DLD1 (cell line): ENCODE measurements at regions not wholly inside any gene's neighbourhood (a gene's known extent, or its start where the extent isn't known, plus 50 kb on each side); places are given as distances from the start of the nearest gene placed in this dataset.

ENCODE experiments used
- in situ Hi-C: cut with HindIII; loops from 2 replicates; pipeline ENCODE4 v1.10.0; 2017; ENCODE audit warnings: low sequenced_read_pairs

DNA sequence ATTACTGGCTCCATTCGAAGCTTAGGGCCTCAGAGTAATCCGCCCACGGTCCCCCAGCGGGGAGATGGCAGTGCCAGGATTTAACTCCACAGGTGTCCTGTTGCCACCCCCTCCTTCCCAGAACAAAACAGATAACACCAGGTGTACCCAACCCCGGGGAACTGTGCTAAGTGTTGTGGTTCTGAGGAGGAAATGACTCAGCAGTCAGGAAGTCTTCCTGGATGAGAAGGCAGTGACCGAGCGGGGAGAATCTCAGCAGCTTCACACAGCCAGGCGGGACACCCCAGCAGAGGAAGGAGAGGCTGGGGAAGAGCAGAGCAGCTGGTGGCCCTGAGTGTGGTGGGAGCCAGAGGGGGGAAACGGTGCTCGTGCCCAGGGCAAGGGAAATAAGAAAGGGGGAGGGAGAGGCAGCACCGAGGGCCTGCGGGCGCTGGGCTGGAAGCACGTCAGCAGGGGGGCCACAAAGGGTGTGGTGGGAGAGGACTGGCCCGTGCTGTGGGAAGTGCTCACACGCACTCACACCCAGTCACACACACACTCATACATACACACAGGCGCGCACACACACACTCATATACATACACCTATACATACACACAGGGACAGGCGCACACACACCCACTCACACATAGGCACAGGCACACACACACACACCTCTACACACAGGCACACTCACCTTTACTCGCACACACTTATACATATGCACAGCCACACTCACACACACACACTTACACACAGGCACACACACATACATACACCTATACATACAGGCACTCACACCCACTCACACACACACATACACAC, 59.8 kb upstream of the CHST15 start:
- in situ Hi-C loops = no loop called here

- in situ Hi-C loops = no loop called here
These were observed 59.0 kb upstream of the CHST15 start for GRCh38 chr10:124152139-124153022.

DNA sequence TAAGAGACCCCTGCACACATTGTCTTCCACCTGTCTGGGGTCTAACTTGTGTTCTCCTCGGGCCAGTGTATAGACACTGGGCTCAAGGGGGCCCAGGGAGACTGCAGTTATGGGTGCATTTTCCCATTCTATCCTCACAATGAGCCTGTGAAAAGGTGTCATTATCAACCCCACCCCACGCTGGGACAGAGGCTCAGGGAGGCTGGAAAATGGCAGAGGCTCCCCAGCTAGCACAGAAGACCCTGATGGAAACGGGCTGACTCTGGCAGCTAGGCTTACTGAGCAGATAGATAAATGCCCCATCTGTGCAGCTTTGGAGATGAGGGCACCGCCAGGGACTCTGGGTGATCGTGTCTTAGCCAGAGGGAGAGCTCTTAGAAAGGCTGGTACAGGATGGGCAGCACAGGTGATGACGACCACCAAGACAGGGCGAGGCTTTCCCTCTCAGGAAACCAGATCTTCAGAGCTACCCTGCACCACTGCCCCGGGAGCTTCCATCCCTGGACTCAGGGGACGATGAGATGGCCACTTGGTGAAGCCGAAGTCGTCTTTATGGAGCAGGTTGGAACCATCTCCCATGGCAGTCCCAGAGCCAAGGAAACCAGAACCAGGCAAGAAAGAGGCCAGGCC, 58.2 kb upstream of the CHST15 start:
- in situ Hi-C loops = no loop called here

DNA sequence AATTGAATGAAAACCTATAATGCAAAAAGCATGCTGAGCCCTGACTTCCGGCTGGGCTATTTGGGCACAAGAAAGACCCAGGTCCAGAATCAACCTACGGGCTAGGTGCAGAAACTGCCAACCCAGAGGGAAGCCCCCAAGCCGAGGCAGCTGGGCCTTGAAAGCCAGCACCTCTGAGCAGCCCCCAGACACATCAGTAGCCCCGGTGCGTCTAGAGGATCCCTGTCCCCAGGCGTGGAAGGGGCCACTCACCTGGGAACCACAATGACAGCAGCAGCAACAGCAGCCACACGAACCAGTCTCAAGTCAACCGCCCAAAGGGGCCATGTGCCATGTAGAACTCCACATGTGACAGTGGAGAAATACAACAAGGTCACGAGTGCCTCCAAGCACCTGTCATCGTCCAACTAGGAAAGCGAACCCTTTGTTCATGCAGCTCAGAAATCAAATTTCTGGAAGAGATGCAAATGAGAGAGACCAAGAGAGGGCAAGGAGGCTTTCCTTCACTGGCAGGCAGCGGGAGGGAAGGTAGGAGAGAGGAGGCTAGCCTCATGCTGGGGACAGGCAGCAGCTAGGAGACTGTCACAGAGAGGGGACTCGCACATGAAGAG, 57.5 kb upstream of the CHST15 start:
- in situ Hi-C loops = no loop called here

GRCh38 chr10:124150189-124150806, 56.9 kb upstream of the CHST15 start:
- in situ Hi-C loops = no loop called here

DNA sequence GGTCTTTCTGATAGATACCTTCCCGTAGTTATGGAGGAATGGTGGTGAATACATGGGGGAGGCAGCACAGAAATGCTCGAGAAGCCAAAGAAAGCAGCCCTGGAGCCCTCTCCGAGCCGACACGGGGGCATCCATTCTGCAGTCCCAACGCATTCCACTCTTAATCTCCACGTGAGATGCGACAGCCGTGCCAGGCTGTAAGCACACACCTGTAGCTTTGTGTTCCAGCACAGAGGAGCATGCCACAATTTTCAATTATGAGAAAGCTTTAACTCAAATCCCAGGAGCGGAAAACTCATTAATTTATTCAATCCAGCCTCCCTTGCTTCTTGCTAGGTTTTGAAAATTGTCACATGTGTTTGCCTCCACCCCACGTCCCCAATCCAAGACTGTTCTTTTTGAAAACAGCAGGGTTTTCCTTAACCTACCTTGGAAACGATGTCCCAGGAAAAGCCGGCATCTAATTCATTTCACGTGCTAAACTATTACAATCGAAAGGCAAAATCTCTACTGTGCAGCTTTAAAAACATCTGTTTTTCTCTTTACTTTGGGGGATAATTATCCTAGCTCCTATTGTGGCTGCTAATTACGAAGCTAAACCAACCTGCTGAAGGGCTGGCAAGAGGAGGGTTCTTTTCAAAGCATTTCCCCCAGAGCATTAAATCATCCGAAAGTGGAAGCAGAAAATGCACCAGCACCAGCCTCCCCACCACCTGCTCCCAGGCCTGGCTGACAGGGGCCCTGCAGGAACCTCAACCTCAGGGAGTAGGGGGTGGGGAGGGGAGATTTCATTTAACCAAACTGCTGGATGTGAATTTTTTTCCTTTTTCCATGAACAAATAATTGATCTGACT, 56.0 kb upstream of the CHST15 start:
- in situ Hi-C loops = loop anchor here (25.0 kb wide), 1 partner anchor 112 kb away; no protein-coding TSS in a partner anchor

- in situ Hi-C loops = loop anchor here (25.0 kb wide), 1 partner anchor 111 kb away; no protein-coding TSS in a partner anchor
These were observed 55.3 kb upstream of the CHST15 start for GRCh38 chr10:124148509-124149188.

- in situ Hi-C loops = loop anchor here (25.0 kb wide), 1 partner anchor 109 kb away; no protein-coding TSS in a partner anchor
These were observed 53.1 kb upstream of the CHST15 start for GRCh38 chr10:124146483-124146882.

DNA sequence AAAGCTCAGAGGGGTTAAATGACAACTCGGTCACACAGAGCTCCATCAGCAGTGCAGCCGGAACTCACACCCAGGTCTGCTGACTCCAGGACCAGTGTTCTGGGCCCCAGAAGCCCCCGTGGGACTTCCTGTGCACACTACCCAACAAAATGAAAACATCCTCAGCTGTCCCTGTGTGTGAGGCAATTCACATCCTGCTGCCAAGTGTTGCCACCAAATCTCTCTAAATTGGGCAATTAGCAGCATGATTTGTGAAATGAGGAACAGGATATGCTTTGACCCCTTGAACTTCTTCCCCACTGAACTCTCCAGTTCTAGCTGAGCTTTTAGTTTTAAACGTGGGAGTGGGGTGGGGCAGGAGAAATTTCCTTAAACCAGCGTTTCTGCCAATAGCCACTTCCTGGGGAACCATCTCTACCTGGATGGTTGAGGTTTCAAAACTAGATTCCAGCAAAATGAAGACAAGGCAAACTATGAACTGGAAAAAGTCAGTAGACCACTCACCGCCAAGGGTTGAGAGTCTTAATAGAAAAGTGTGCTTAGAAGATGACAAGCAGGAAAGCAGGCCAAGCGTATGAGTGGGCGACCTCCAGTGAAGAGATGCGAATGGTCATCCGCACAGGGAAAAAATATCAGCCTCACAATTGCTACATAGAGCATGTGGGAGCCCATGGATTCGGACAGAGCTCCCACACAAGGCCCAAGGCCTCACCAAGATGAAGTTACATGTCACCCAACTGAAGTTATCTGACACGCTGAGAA, 51.9 kb upstream of the CHST15 start:
- in situ Hi-C loops = loop anchor here (25.0 kb wide), 1 partner anchor 108 kb away; no protein-coding TSS in a partner anchor

DNA sequence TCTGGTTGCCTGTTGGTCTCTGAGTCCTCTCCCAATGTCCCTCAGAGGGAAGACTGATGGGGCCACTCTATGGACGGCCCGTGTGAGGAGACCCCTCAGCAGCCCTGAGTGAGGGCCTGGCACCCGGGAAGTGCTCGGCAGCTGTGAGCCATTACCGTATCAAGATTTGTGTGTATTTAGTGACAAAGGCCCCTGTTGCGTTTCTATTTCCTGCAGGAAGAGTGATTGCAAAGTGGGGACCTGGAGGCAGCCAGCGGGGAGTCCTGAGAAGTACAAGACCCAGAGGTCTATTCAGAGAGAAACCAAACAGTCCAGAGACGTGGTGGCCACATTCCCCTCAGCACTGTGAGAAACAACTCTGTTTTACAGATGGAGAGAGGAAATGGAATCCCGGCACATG, 51.1 kb upstream of the CHST15 start:
- in situ Hi-C loops = loop anchor here (25.0 kb wide), 1 partner anchor 107 kb away; no protein-coding TSS in a partner anchor

DNA sequence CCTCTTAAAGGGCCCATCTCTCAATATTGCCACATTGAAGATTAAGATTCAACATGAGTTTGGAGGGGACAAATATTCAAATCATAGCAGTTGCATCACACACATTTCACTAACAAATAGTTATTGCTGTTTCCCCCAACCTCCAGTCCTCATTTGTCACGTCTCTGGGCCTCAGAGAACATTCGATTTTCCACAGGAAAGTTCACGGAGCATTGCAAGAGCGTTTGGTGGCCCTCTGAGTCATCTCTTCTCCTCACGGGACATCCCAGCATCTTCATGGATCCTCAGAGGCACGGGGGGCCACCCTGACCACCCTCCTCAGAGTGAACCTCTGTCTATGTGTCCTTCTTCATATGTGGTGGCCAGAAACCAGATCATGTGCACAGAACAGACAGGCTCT, 50.3 kb upstream of the CHST15 start:
- in situ Hi-C loops = loop anchor here (25.0 kb wide), 1 partner anchor 106 kb away; no protein-coding TSS in a partner anchor
